ENCODE measurements at regions not wholly inside any gene's neighbourhood (a gene's known extent, or its start where the extent isn't known, plus 50 kb on each side); places are given as distances from the start of the nearest gene placed in this dataset.

DNA sequence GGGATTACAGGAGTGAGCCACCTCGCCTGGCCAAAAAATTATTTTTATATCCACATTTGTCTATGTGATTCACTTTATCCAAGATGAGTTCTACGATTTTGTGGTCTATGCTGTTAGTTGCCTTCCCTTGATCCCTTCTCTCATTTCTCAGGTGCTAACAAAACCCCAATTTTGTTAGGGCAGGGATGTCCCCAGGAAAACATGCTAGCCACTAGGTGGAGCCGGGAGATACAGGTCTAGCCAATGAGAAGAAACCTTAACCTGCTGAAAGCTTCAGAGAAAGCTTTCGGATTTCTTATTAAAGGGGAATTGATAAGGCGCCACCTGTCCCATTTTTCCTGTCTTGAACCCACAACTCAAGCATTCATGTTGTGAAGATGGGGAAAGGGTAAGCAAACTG, 167.4 kb upstream of the OLIG3 start:
- Histone ChIP-seq H3K27me3 (no peaks in the 10 kb centered on the region), H3K4me1 (peaks cover 11% of the 10 kb centered on the region), H3K9me3 (ENCODE audit: low read depth) (no peaks in the 10 kb centered on the region), H4K20me1 (ENCODE audit: low read depth) (no peaks in the 10 kb centered on the region), H3K36me3 (no peaks in the 10 kb centered on the region), H3K79me2 (ENCODE audit: low read depth) (no peaks in the 10 kb centered on the region), H3K4me2 (no peak overlapping the region), H3F3A (ENCODE audit: low read depth) (no peaks in the 10 kb centered on the region), H3K9ac (no peak overlapping the region), H3K27ac (no peak overlapping the region), H2AFZ (replicated peaks) (no peak overlapping the region), H3K4me3 (no peak overlapping the region)
- TF ChIP-seq EZH2phosphoT487 (IDR thresholded peaks at IDR 0.05) (no peak), EZH2 (IDR thresholded peaks at IDR 0.05) (no peak)
- TF ChIP-seq, protein P1, sequence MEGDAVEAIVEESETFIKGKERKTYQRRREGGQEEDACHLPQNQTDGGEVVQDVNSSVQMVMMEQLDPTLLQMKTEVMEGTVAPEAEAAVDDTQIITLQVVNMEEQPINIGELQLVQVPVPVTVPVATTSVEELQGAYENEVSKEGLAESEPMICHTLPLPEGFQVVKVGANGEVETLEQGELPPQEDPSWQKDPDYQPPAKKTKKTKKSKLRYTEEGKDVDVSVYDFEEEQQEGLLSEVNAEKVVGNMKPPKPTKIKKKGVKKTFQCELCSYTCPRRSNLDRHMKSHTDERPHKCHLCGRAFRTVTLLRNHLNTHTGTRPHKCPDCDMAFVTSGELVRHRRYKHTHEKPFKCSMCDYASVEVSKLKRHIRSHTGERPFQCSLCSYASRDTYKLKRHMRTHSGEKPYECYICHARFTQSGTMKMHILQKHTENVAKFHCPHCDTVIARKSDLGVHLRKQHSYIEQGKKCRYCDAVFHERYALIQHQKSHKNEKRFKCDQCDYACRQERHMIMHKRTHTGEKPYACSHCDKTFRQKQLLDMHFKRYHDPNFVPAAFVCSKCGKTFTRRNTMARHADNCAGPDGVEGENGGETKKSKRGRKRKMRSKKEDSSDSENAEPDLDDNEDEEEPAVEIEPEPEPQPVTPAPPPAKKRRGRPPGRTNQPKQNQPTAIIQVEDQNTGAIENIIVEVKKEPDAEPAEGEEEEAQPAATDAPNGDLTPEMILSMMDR (IDR thresholded peaks at IDR 0.05), result peak; percentile 42
- no peaks in the 10 kb centered on the region for H3K9me3 Mint-ChIP-seq
- no peaks in the 10 kb centered on the region for H3K36me3 Mint-ChIP-seq
- no peaks in the 10 kb centered on the region for H3K4me1 Mint-ChIP-seq
- no peak for DNase-seq (ENCODE audit: low spot score)
- H3K27me3 Mint-ChIP-seq (ENCODE audit: insufficient read depth, low read depth), result no peaks in the 10 kb centered on the region
- no peak overlapping the region for H3K4me3 Mint-ChIP-seq
- H3K27ac Mint-ChIP-seq, result no peak overlapping the region

DNA sequence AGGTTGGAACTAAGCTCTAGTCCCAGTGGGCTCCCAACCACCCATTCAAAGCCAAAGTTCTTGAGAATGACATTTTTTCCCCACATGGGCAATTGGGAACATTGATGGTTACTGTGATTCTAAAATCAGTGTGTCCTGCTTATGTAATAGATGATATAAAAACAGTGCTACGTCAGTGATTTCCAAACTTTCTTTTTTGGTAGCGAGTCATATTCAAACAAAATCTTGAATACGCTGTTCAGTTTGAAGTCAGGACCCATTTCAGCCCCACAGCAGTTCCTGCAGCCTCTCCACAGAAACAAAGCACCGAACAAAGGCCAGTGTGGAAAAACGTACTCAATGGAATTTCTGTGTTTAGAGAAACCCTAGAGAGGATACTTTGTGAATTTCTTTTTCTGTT, 170.0 kb upstream of the OLIG3 start:
- Mint-ChIP-seq H3K36me3 (no peaks in the 10 kb centered on the region), H3K4me3 (no peak overlapping the region)

DNA sequence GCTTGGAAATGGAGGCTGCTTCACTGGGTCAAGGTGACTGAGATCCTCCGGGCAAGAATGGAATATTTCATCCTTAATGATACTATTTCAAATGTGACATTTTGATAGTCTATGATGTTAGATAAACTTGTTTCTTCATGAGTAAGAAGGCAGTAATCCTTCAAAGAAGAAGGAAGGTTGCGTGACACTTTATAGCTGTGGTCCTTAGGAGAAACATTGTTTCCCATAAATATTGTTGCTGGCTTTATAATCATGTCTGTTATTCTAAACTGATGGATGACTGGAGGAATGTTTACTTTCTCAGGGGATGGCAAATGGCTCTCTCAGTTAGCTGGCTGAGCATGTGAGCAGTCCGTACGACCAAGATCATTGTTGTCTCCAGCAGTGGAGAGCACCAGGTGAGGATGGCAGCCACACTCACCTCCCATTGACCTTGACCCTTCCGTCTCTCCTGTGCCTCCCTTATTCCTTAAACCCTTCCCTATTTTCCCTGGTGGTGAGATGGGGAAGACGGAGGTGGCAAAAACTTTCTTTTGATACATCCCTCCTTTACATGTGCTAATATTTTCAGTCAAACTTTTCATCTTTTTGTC, 171.2 kb upstream of the OLIG3 start:
- no peaks in the 10 kb centered on the region for H3K36me3 Mint-ChIP-seq
- H2AFZ ChIP-seq (replicated peaks), result no peak overlapping the region
- no peak overlapping the region for H3K4me2 ChIP-seq

More for the DNA sequence above, 170.0 kb upstream of the OLIG3 start:
- H3K36me3 ChIP-seq, result no peaks in the 10 kb centered on the region
- H3K27me3 Mint-ChIP-seq (ENCODE audit: insufficient read depth, low read depth), result no peaks in the 10 kb centered on the region
- no peaks in the 10 kb centered on the region for H3K9me3 Mint-ChIP-seq
- no peak overlapping the region for H2AFZ ChIP-seq (replicated peaks)
- H3K27ac ChIP-seq, result no peak overlapping the region
- DNase-seq (ENCODE audit: low spot score), result no peak
- no peaks in the 10 kb centered on the region for H4K20me1 ChIP-seq (ENCODE audit: low read depth)
- no peaks in the 10 kb centered on the region for H3K9me3 ChIP-seq (ENCODE audit: low read depth)
- no peak overlapping the region for H3K4me3 ChIP-seq
- no peak overlapping the region for H3K9ac ChIP-seq
- no peak for TF ChIP-seq EZH2 (IDR thresholded peaks at IDR 0.05)
- TF ChIP-seq, protein P1 (IDR thresholded peaks at IDR 0.05), result no peak
- TF ChIP-seq EZH2phosphoT487 (IDR thresholded peaks at IDR 0.05), result no peak
- H3K4me1 ChIP-seq, result peaks cover 11% of the 10 kb centered on the region
- H3K4me1 Mint-ChIP-seq, result no peaks in the 10 kb centered on the region
- H3F3A ChIP-seq (ENCODE audit: low read depth), result no peaks in the 10 kb centered on the region
- H3K4me2 ChIP-seq, result no peak overlapping the region
- H3K27ac Mint-ChIP-seq, result no peak overlapping the region
- H3K79me2 ChIP-seq (ENCODE audit: low read depth), result no peaks in the 10 kb centered on the region
- no peaks in the 10 kb centered on the region for H3K27me3 ChIP-seq

More for the DNA sequence above, 171.2 kb upstream of the OLIG3 start:
- Histone ChIP-seq H3K9me3 (ENCODE audit: low read depth) (no peaks in the 10 kb centered on the region), H4K20me1 (ENCODE audit: low read depth) (no peaks in the 10 kb centered on the region), H3K79me2 (ENCODE audit: low read depth) (no peaks in the 10 kb centered on the region), H3K27me3 (no peaks in the 10 kb centered on the region), H3K27ac (no peak overlapping the region), H3K9ac (no peak overlapping the region), H3K36me3 (no peaks in the 10 kb centered on the region), H3K4me3 (no peak overlapping the region), H3F3A (ENCODE audit: low read depth) (no peaks in the 10 kb centered on the region), H3K4me1 (peaks cover 2% of the 10 kb centered on the region)
- no peaks in the 10 kb centered on the region for H3K4me1 Mint-ChIP-seq
- H3K4me3 Mint-ChIP-seq, result no peak overlapping the region
- no peak overlapping the region for H3K27ac Mint-ChIP-seq
- no peaks in the 10 kb centered on the region for H3K9me3 Mint-ChIP-seq
- no peak for TF ChIP-seq EZH2 (IDR thresholded peaks at IDR 0.05)
- TF ChIP-seq, protein P1 (IDR thresholded peaks at IDR 0.05), result no peak
- no peak for TF ChIP-seq EZH2phosphoT487 (IDR thresholded peaks at IDR 0.05)
- DNase-seq (ENCODE audit: low spot score), result no peak
- H3K27me3 Mint-ChIP-seq (ENCODE audit: insufficient read depth, low read depth), result no peaks in the 10 kb centered on the region

All from neural progenitor cell (in vitro differentiated cells).